Spleen (tissue), 11 donors: ENCODE measurements at regions not wholly inside any gene's neighbourhood (a gene's known extent, or its start where the extent isn't known, plus 50 kb on each side); places are given as distances from the start of the nearest gene placed in this dataset.

ENCODE experiments used
- DNase-seq: peaks from one replicate; pipeline ENCODE4 v3.0.0-alpha.2; 2020
- H3K27ac ChIP-seq, 8 donors: fragments of 200-600 bp; sonication (generic) in 7 of 8; 1 replicate in 4 of 8; 2 replicates in 4 of 8; pipeline versions ENCODE4 v1.5.0 to v1.8.0; 2016 to 2021; ENCODE audit warnings: inconsistent platforms in 4 of 8, mild to moderate bottlenecking in 4 of 8, moderate library complexity in 1 of 8
- H3K27me3 ChIP-seq, 7 donors: fragments of 200-600 bp; sonication (generic) in 6 of 7; replicated peaks in 1 of 7; 1 replicate in 4 of 7; 2 replicates in 3 of 7; pipeline versions ENCODE4 v1.5.0 to v1.8.0; 2016 to 2021; ENCODE audit warnings: inconsistent platforms in 3 of 7, mild to moderate bottlenecking in 1 of 7
- H3K36me3 ChIP-seq, 6 donors: fragments of 200-600 bp; sonication (generic) in 5 of 6; 1 replicate in 4 of 6; 2 replicates in 2 of 6; pipeline versions ENCODE4 v1.5.0 to v1.8.0; 2016 to 2021; ENCODE audit warnings: inconsistent platforms in 2 of 6
- H3K4me1 ChIP-seq, 6 donors: fragments of 200-600 bp; sonication (generic) in 5 of 6; 1 replicate in 3 of 6; 2 replicates in 3 of 6; pipeline versions ENCODE4 v1.5.0 to v1.8.0; 2016 to 2021; ENCODE audit warnings: inconsistent platforms in 3 of 6
- H3K4me3 ChIP-seq, 8 donors: fragments of 200-600 bp; sonication (generic) in 7 of 8; 1 replicate in 4 of 8; 2 replicates in 4 of 8; pipeline versions ENCODE4 v1.5.0 to v1.8.0; 2016 to 2021; ENCODE audit warnings: inconsistent platforms in 4 of 8, mild to moderate bottlenecking in 4 of 8, moderate library complexity in 2 of 8
- H3K9me3 ChIP-seq, 8 donors: fragments of 200-600 bp; sonication (generic) in 7 of 8; 1 replicate in 4 of 8; 2 replicates in 4 of 8; pipeline versions ENCODE4 v1.5.0 to v1.8.0; 2016 to 2021; ENCODE audit warnings: inconsistent platforms in 4 of 8
- CTCF ChIP-seq, 11 experiments: fragments of 200-600 bp in 7 of 11; fragments of 450-650 bp in 4 of 11; sonication (generic) in 4 of 11; IDR thresholded peaks in 8 of 11; conservative IDR thresholded peaks in 3 of 11; 1 replicate in 7 of 11; 2 replicates in 4 of 11; pipeline versions ENCODE4 v1.4.0 to v1.8.0; 2016 to 2021; ENCODE audit warnings: antibody characterized with exemption in 11 of 11, inconsistent platforms in 4 of 11, mild to moderate bottlenecking in 1 of 11
- POLR2A ChIP-seq, 3 donors: fragments of 450-650 bp; IDR thresholded peaks; one replicate each; pipeline ENCODE4 v1.5.1; 2017; ENCODE audit warnings: antibody characterized with exemption in 3 of 3, mild to moderate bottlenecking in 1 of 3
- POLR2AphosphoS5 ChIP-seq, 3 donors: sonication (generic); formaldehyde crosslinking; IDR thresholded peaks; one replicate each; pipeline ENCODE4 v1.5.1; 2017; ENCODE audit warnings: antibody characterized with exemption in 3 of 3
- WGBS, 5 donors: extraction: QIAGEN DNeasy Blood & Tissue Kit in 3 of 5; methylation state at CpG; one replicate each; pipeline versions ENCODE4 v1.1.5 to v1.1.7; 2013 to 2018; 5-methylcytosine and 5-hydroxymethylcytosine counted together
- intact Hi-C: fragments of 100-400 bp; cut with DNase I; formaldehyde crosslinking; loops from one replicate; pipeline ENCODE4 v1.15.0; 2023; ENCODE audit warnings: low total_unique reads
- donor health status: healthy with polysubstance abuse.
- donor health status: DM: no; HTN: no; CAD: no; lungs with moderate emphysema.
- donor health status: DM: no; HTN: no; CAD: no.
- donor health status: Bipolar disorder and iron deficiency.
- donor health status: healthy.
- donor health status: DM: no; HTN: no; CAD: no.
- donor health status: DM: yes; HTN: yes; CAD: no.

GRCh38 chr4:154959756-154960155 lies 178.7 kb downstream of the RBM46 start:
- no peak for DNase-seq
- H3K4me3 ChIP-seq: no peak overlapping the region
- TF ChIP-seq POLR2A (IDR thresholded peaks at IDR 0.05): no peak
- no peak for TF ChIP-seq POLR2AphosphoS5 (IDR thresholded peaks at IDR 0.05)
- TF ChIP-seq CTCF (IDR thresholded peaks at IDR 0.05 in 8 of 11, conservative IDR thresholded peaks at IDR 0.05 in 3 of 11): no peak
- H3K36me3 ChIP-seq: no peaks in the 10 kb centered on the region
- H3K4me1 ChIP-seq: no peaks in the 10 kb centered on the region
- H3K27me3 ChIP-seq: no peaks in the 10 kb centered on the region
- intact Hi-C loops: no loop called here
- no peak overlapping the region for H3K27ac ChIP-seq
- peaks cover 0 to 6% (median 0%) of the 10 kb centered on the region in 8 donors for H3K9me3 ChIP-seq
- 88 to 92% (median 89%) methylated on average over 2 of the region's 2 CpGs for WGBS, 5 donors

GRCh38 chr4:154960476-154960875 lies 179.4 kb downstream of the RBM46 start:
- TF ChIP-seq CTCF (IDR thresholded peaks at IDR 0.05 in 8 of 11, conservative IDR thresholded peaks at IDR 0.05 in 3 of 11) (no peak), POLR2A (IDR thresholded peaks at IDR 0.05) (no peak), POLR2AphosphoS5 (IDR thresholded peaks at IDR 0.05) (no peak)
- Histone ChIP-seq H3K4me1 (no peaks in the 10 kb centered on the region), H3K36me3 (no peaks in the 10 kb centered on the region), H3K9me3 (peaks cover 0 to 6% (median 0%) of the 10 kb centered on the region in 8 donors), H3K4me3 (no peak overlapping the region), H3K27ac (peak overlapping the region in 2 of 8 donors; percentile 28 to 55), H3K27me3 (no peaks in the 10 kb centered on the region)
- no peak for DNase-seq
- 65 to 75% (median 71%) methylated on average over 4 of the region's 4 CpGs for WGBS, 5 donors
- intact Hi-C loops: no loop called here

GRCh38 chr4:154961263-154961662 lies 180.2 kb downstream of the RBM46 start:
- H3K27ac ChIP-seq: peak overlapping the region in 2 of 8 donors; percentile 28 to 55
- no peak overlapping the region for H3K4me3 ChIP-seq
- H3K27me3 ChIP-seq: no peaks in the 10 kb centered on the region
- intact Hi-C loops: no loop called here
- WGBS, 5 donors: 35 to 64% (median 48%) methylated on average over 1 of the region's 1 CpG
- no peak for DNase-seq
- no peak for TF ChIP-seq CTCF (IDR thresholded peaks at IDR 0.05 in 8 of 11, conservative IDR thresholded peaks at IDR 0.05 in 3 of 11)
- TF ChIP-seq POLR2A (IDR thresholded peaks at IDR 0.05): no peak
- no peak for TF ChIP-seq POLR2AphosphoS5 (IDR thresholded peaks at IDR 0.05)
- H3K4me1 ChIP-seq: no peaks in the 10 kb centered on the region
- H3K9me3 ChIP-seq: peaks cover 0 to 6% (median 0%) of the 10 kb centered on the region in 8 donors
- H3K36me3 ChIP-seq: no peaks in the 10 kb centered on the region

- 65 to 76% (median 68%) methylated on average over 6 of the region's 6 CpGs for WGBS, 5 donors
- no peaks in the 10 kb centered on the region for H3K27me3 ChIP-seq
- no peaks in the 10 kb centered on the region for H3K9me3 ChIP-seq
- TF ChIP-seq POLR2A (IDR thresholded peaks at IDR 0.05) (no peak), POLR2AphosphoS5 (IDR thresholded peaks at IDR 0.05) (no peak), CTCF (IDR thresholded peaks at IDR 0.05 in 8 of 11, conservative IDR thresholded peaks at IDR 0.05 in 3 of 11) (no peak)
- H3K27ac ChIP-seq: no peak overlapping the region
- no peak overlapping the region for H3K4me3 ChIP-seq
- DNase-seq: no peak
- no peaks in the 10 kb centered on the region for H3K4me1 ChIP-seq
- intact Hi-C loops: no loop called here
- H3K36me3 ChIP-seq: no peaks in the 10 kb centered on the region
Observed at GRCh38 chr4:154973244-154974035, 192.4 kb downstream of the RBM46 start.
